ENCODE measurements at regions not wholly inside any gene's neighbourhood (a gene's known extent, or its start where the extent isn't known, plus 50 kb on each side); places are given as distances from the start of the nearest gene placed in this dataset.

DNA sequence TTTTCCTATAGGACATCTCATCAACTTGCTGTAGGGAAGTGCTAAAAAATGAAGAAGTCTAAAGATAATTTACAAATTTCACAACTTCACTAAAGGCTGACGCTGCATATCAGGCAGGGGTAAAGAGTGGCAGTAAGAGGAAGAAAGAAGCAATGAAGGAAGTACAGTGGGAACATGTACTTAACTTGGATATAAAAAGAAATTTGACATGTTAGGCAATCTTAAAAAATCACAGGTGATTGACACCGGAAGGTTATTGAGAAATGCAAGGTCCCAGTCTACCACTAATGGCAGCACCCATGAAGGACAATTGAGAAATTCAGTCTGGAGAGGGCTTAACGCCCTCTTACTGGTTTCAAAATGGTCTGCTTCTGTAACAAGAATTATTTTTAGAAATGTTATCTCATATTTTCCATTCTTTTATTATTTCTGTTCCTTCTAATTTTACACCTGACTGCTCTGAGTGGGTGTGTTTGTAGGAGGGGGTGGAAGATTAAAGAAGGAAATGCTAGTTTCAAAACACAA lies 358.1 kb downstream of the KCNJ2 start:
- Mint-ChIP-seq H3K4me3 (no peak overlapping the region), H3K27me3 (no peaks in the 10 kb centered on the region), H3K4me1 (no peaks in the 10 kb centered on the region), H3K9me3 (peaks cover 11% of the 10 kb centered on the region), H3K27ac (ENCODE audit: low read depth) (no peak overlapping the region), H3K36me3 (ENCODE audit: insufficient read depth) (no peaks in the 10 kb centered on the region)
- ATAC-seq (replicated peaks; ENCODE audit: extremely low read depth, poor library complexity, severe bottlenecking) (no peak), DNase-seq (ENCODE audit: low spot score in 2 of 2) (no peak)

- Mint-ChIP-seq H3K9me3 (peaks cover 5% of the 10 kb centered on the region), H3K27me3 (no peaks in the 10 kb centered on the region), H3K4me3 (no peak overlapping the region), H3K36me3 (ENCODE audit: insufficient read depth) (no peaks in the 10 kb centered on the region), H3K27ac (ENCODE audit: low read depth) (no peak overlapping the region), H3K4me1 (no peaks in the 10 kb centered on the region)
- ATAC-seq (replicated peaks; ENCODE audit: extremely low read depth, poor library complexity, severe bottlenecking) (no peak), DNase-seq (ENCODE audit: low spot score in 2 of 2) (no peak)
Measured at GRCh38 chr17:70533427-70533826, 364.1 kb downstream of the KCNJ2 start.

GRCh38 chr17:70535986-70536385 lies 366.7 kb downstream of the KCNJ2 start:
- H3K9me3 Mint-ChIP-seq: peaks cover 10% of the 10 kb centered on the region
- ATAC-seq (replicated peaks; ENCODE audit: extremely low read depth, poor library complexity, severe bottlenecking) (no peak), DNase-seq (ENCODE audit: low spot score in 2 of 2) (no peak)
- no peak overlapping the region for H3K4me3 Mint-ChIP-seq
- H3K36me3 Mint-ChIP-seq (ENCODE audit: insufficient read depth): no peaks in the 10 kb centered on the region
- H3K27me3 Mint-ChIP-seq: no peaks in the 10 kb centered on the region
- H3K4me1 Mint-ChIP-seq: no peaks in the 10 kb centered on the region
- H3K27ac Mint-ChIP-seq (ENCODE audit: low read depth): no peak overlapping the region

- Mint-ChIP-seq H3K9me3 (peaks cover 18% of the 10 kb centered on the region), H3K27ac (ENCODE audit: low read depth) (no peak overlapping the region), H3K4me1 (no peaks in the 10 kb centered on the region), H3K27me3 (no peaks in the 10 kb centered on the region), H3K4me3 (no peak overlapping the region), H3K36me3 (ENCODE audit: insufficient read depth) (no peaks in the 10 kb centered on the region)
- ATAC-seq (replicated peaks; ENCODE audit: extremely low read depth, poor library complexity, severe bottlenecking) (no peak), DNase-seq (ENCODE audit: low spot score in 2 of 2) (no peak)
Measured at GRCh38 chr17:70539132-70539924, 370.0 kb downstream of the KCNJ2 start.

DNA sequence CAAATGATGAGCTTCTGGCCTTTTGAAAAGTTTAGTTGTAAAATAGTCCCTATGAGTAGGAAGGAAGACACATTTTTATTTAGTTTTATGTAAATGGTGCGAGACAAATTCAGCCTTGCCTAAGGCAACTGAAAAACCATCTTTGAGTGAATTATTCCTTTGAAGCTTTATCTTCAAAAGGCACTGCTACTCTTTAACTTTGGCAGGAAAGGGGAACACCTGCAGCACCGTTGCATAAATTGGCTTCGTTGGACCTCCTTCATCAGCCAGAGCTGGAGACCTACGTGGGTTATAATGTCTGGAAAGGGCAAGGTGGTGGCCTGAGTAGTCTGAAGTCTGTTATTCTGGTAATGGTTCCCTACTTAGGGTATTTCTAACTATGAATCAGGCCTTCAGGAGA lies 373.5 kb downstream of the KCNJ2 start:
- H3K36me3 Mint-ChIP-seq (ENCODE audit: insufficient read depth): no peaks in the 10 kb centered on the region
- peaks cover 18% of the 10 kb centered on the region for H3K9me3 Mint-ChIP-seq
- no peak overlapping the region for H3K4me3 Mint-ChIP-seq
- H3K4me1 Mint-ChIP-seq: no peaks in the 10 kb centered on the region
- H3K27me3 Mint-ChIP-seq: no peaks in the 10 kb centered on the region
- ATAC-seq (replicated peaks; ENCODE audit: extremely low read depth, poor library complexity, severe bottlenecking) (no peak), DNase-seq (ENCODE audit: low spot score in 2 of 2) (no peak)
- no peak overlapping the region for H3K27ac Mint-ChIP-seq (ENCODE audit: low read depth)

DNA sequence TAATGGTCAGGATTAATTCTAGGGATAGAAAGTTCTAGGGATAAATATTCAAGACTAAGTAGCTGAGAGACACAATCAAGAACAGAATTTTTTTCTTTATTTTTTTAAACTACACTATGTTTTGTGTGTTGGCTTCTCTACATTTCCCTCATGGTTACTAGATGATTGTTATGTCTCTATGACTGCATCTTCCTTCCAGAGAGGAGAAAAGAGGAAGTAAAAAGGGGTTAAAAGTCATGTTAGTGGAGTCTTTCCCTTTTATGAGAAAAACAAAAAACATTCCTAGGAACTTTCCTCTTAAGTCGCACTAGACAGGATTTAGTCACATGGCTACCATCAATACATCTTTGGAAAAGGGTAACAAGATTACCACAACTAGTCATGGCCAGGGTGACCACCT lies 375.0 kb downstream of the KCNJ2 start:
- no peak for ATAC-seq (replicated peaks; ENCODE audit: extremely low read depth, poor library complexity, severe bottlenecking)
- H3K4me3 Mint-ChIP-seq: no peak overlapping the region
- no peaks in the 10 kb centered on the region for H3K36me3 Mint-ChIP-seq (ENCODE audit: insufficient read depth)
- H3K27me3 Mint-ChIP-seq: no peaks in the 10 kb centered on the region
- no peaks in the 10 kb centered on the region for H3K4me1 Mint-ChIP-seq
- H3K9me3 Mint-ChIP-seq: peaks cover 18% of the 10 kb centered on the region
- no peak overlapping the region for H3K27ac Mint-ChIP-seq (ENCODE audit: low read depth)
- DNase-seq (ENCODE audit: low spot score in 2 of 2): no peak

GRCh38 chr17:70552230-70552981 lies 383.1 kb downstream of the KCNJ2 start:
- no peak for DNase-seq (ENCODE audit: low spot score in 2 of 2)

GRCh38 chr17:70552982-70553334 lies 383.6 kb downstream of the KCNJ2 start:
- Mint-ChIP-seq H3K4me1 (no peaks in the 10 kb centered on the region), H3K4me3 (no peak overlapping the region), H3K36me3 (ENCODE audit: insufficient read depth) (peaks cover 3% of the 10 kb centered on the region), H3K9me3 (peaks cover 4% of the 10 kb centered on the region), H3K27ac (ENCODE audit: low read depth) (no peak overlapping the region), H3K27me3 (no peaks in the 10 kb centered on the region)
- no peak for ATAC-seq (replicated peaks; ENCODE audit: extremely low read depth, poor library complexity, severe bottlenecking)
- no peak for DNase-seq (ENCODE audit: low spot score in 2 of 2)

More at GRCh38 chr17:70552230-70552981, 383.1 kb downstream of the KCNJ2 start:
- no peak overlapping the region for H3K4me3 Mint-ChIP-seq
- H3K27me3 Mint-ChIP-seq: no peaks in the 10 kb centered on the region
- H3K27ac Mint-ChIP-seq (ENCODE audit: low read depth): no peak overlapping the region
- peaks cover 4% of the 10 kb centered on the region for H3K9me3 Mint-ChIP-seq
- peaks cover 3% of the 10 kb centered on the region for H3K36me3 Mint-ChIP-seq (ENCODE audit: insufficient read depth)
- H3K4me1 Mint-ChIP-seq: no peaks in the 10 kb centered on the region
- no peak for ATAC-seq (replicated peaks; ENCODE audit: extremely low read depth, poor library complexity, severe bottlenecking)

DNA sequence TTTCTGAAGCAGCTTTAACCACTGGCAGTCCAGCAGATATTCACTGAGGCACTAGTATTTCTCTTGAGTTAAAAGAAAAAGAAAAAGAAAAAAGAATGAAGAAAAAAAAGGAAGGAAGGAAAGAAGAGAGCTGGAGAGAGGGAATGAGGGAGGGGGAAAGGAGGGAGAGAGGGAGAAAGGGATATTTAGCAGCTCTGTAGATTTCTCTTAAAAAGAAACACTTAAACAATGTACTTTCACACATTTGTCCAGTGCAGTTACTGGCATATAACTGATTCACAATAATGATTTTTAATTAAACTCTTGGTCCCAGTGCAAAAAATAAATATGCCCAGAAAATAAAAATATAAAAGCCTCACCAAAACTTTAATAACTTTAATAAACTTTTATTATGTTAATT lies 386.4 kb downstream of the KCNJ2 start:
- ATAC-seq (replicated peaks; ENCODE audit: extremely low read depth, poor library complexity, severe bottlenecking) (no peak), DNase-seq (ENCODE audit: low spot score in 2 of 2) (no peak)
- peaks cover 4% of the 10 kb centered on the region for H3K36me3 Mint-ChIP-seq (ENCODE audit: insufficient read depth)
- H3K27ac Mint-ChIP-seq (ENCODE audit: low read depth): no peak overlapping the region
- no peak overlapping the region for H3K4me3 Mint-ChIP-seq
- H3K9me3 Mint-ChIP-seq: peaks cover 2% of the 10 kb centered on the region
- no peaks in the 10 kb centered on the region for H3K4me1 Mint-ChIP-seq
- H3K27me3 Mint-ChIP-seq: no peaks in the 10 kb centered on the region

- Mint-ChIP-seq H3K9me3 (no peaks in the 10 kb centered on the region), H3K4me3 (no peak overlapping the region), H3K4me1 (no peaks in the 10 kb centered on the region), H3K27me3 (no peaks in the 10 kb centered on the region), H3K27ac (ENCODE audit: low read depth) (no peak overlapping the region), H3K36me3 (ENCODE audit: insufficient read depth) (peaks cover 4% of the 10 kb centered on the region)
- no peak for ATAC-seq (replicated peaks; ENCODE audit: extremely low read depth, poor library complexity, severe bottlenecking)
- DNase-seq (ENCODE audit: low spot score in 2 of 2): no peak
Measured at GRCh38 chr17:70558821-70559220, 389.5 kb downstream of the KCNJ2 start.

DNA sequence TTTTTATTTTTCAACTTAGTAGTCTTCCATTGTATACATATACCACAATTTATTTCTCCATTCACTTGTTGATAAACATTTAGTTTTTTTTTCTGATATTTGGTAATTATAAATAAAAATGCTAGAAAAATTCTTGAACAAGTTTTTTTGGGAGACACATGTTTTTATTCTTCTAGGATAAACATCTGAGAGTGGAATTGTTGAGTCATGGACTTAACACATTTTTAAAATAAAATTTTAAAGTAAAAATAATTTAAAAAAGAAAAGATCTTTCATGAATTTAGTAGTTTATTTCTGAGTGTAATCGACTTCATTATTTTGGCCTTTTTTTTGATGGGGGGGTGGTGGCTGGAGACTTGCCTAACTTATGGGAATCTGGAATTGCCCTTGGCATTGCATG lies 391.1 kb downstream of the KCNJ2 start:
- no peak overlapping the region for H3K4me3 Mint-ChIP-seq
- ATAC-seq (replicated peaks; ENCODE audit: extremely low read depth, poor library complexity, severe bottlenecking) (no peak), DNase-seq (ENCODE audit: low spot score in 2 of 2) (no peak)
- H3K9me3 Mint-ChIP-seq: no peaks in the 10 kb centered on the region
- H3K36me3 Mint-ChIP-seq (ENCODE audit: insufficient read depth): peaks cover 4% of the 10 kb centered on the region
- H3K4me1 Mint-ChIP-seq: no peaks in the 10 kb centered on the region
- H3K27ac Mint-ChIP-seq (ENCODE audit: low read depth): no peak overlapping the region
- H3K27me3 Mint-ChIP-seq: no peaks in the 10 kb centered on the region

- Mint-ChIP-seq H3K4me1 (no peaks in the 10 kb centered on the region), H3K27me3 (no peaks in the 10 kb centered on the region), H3K27ac (ENCODE audit: low read depth) (no peak overlapping the region), H3K9me3 (peaks cover 2% of the 10 kb centered on the region), H3K36me3 (ENCODE audit: insufficient read depth) (peaks cover 2% of the 10 kb centered on the region), H3K4me3 (no peak overlapping the region)
- no peak for DNase-seq (ENCODE audit: low spot score in 2 of 2)
- ATAC-seq (replicated peaks; ENCODE audit: extremely low read depth, poor library complexity, severe bottlenecking): no peak
Measured at GRCh38 chr17:70562137-70562536, 392.8 kb downstream of the KCNJ2 start.

DNA sequence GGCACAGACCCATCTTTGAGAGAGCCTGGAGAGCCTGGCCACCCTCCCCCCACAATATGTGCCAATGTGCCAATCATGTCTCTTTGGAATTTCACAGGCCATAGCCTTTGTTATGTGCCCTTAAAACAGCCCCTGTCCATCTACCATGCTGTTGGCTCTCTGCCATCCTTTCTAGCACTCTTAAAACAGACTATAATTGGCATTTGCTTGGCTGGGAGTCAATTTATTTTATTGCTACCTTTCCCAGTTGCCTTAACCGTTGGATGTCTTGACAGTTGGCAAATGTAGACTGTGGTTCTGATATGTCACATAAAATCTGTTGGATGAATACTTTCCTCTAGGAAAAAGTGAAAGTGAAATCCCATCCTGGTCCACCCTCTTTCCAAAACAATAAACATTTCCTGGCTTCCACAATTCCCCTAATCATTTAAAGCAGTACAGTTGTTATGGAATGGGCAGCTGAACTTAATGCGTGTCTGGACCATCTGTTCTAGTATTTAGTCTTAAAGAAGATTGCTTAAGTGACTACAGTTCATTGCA lies 394.0 kb downstream of the KCNJ2 start:
- no peaks in the 10 kb centered on the region for H3K27me3 Mint-ChIP-seq
- H3K4me1 Mint-ChIP-seq: no peaks in the 10 kb centered on the region
- peaks cover 6% of the 10 kb centered on the region for H3K9me3 Mint-ChIP-seq
- H3K27ac Mint-ChIP-seq (ENCODE audit: low read depth): no peak overlapping the region
- H3K4me3 Mint-ChIP-seq: no peak overlapping the region
- ATAC-seq (replicated peaks; ENCODE audit: extremely low read depth, poor library complexity, severe bottlenecking): no peak
- H3K36me3 Mint-ChIP-seq (ENCODE audit: insufficient read depth): peaks cover 2% of the 10 kb centered on the region
- no peak for DNase-seq (ENCODE audit: low spot score in 2 of 2)
